ENCODE measurements at regions not wholly inside any gene's neighbourhood (a gene's known extent, or its start where the extent isn't known, plus 50 kb on each side); places are given as distances from the start of the nearest gene placed in this dataset.

- Histone ChIP-seq H3K27ac (ENCODE audit: insufficient read depth in 1 of 2, low read depth in 1 of 2, low read length in 2 of 2, poor library complexity in 1 of 2, severe bottlenecking in 2 of 2) (no peak overlapping the region), H3K4me1 (ENCODE audit: control extremely low read depth in 1 of 4, control insufficient read depth in 4 of 4, insufficient read depth in 4 of 4, low read length in 3 of 4) (no peaks in the 10 kb centered on the region), H3K4me3 (ENCODE audit: control insufficient read depth in 1 of 7, extremely low read depth in 1 of 7, insufficient read depth in 4 of 7, low read depth in 2 of 7, low read length in 6 of 7) (no peak overlapping the region), H3K27me3 (replicated peaks in 2 of 5; ENCODE audit: control insufficient read depth in 4 of 5, insufficient read depth in 5 of 5, low read length in 4 of 5) (no peaks in the 10 kb centered on the region), H3K36me3 (ENCODE audit: control insufficient read depth in 4 of 4, insufficient read depth in 4 of 4, low read length in 3 of 4) (no peaks in the 10 kb centered on the region), H3K9me3 (ENCODE audit: control extremely low read depth in 1 of 5, control insufficient read depth in 4 of 5, insufficient read depth in 2 of 5, low read depth in 1 of 5, low read length in 4 of 5) (no peaks in the 10 kb centered on the region)
- DNase-seq: no peak
- ChIA-PET CTCF (no interaction called here), POLR2A (no interaction called here)
- 100% methylated on average over 2 of the region's 4 CpGs for WGBS (ENCODE audit: insufficient coverage)
Observed at GRCh38 chr5:8895062-8895461, 650.8 kb downstream of the SEMA5A start.

- Histone ChIP-seq H3K36me3 (ENCODE audit: control insufficient read depth in 4 of 4, insufficient read depth in 4 of 4, low read length in 3 of 4) (no peaks in the 10 kb centered on the region), H3K9me3 (ENCODE audit: control extremely low read depth in 1 of 5, control insufficient read depth in 4 of 5, insufficient read depth in 2 of 5, low read depth in 1 of 5, low read length in 4 of 5) (no peaks in the 10 kb centered on the region), H3K27ac (ENCODE audit: insufficient read depth in 1 of 2, low read depth in 1 of 2, low read length in 2 of 2, poor library complexity in 1 of 2, severe bottlenecking in 2 of 2) (no peak overlapping the region), H3K4me1 (ENCODE audit: control extremely low read depth in 1 of 4, control insufficient read depth in 4 of 4, insufficient read depth in 4 of 4, low read length in 3 of 4) (no peaks in the 10 kb centered on the region), H3K27me3 (replicated peaks in 2 of 5; ENCODE audit: control insufficient read depth in 4 of 5, insufficient read depth in 5 of 5, low read length in 4 of 5) (no peaks in the 10 kb centered on the region), H3K4me3 (ENCODE audit: control insufficient read depth in 1 of 7, extremely low read depth in 1 of 7, insufficient read depth in 4 of 7, low read depth in 2 of 7, low read length in 6 of 7) (no peak overlapping the region)
- ChIA-PET POLR2A (no interaction called here), CTCF (no interaction called here)
- no CpG with 5 or more reads among the region's 1 CpG for WGBS (ENCODE audit: insufficient coverage)
- no peak for DNase-seq
Observed at GRCh38 chr5:8895599-8895998, 650.3 kb downstream of the SEMA5A start.

GRCh38 chr5:8897316-8897715 is 648.6 kb downstream of the SEMA5A start:
- no peak overlapping the region for H3K4me3 ChIP-seq (ENCODE audit: control insufficient read depth in 1 of 7, extremely low read depth in 1 of 7, insufficient read depth in 4 of 7, low read depth in 2 of 7, low read length in 6 of 7)
- no peaks in the 10 kb centered on the region for H3K9me3 ChIP-seq (ENCODE audit: control extremely low read depth in 1 of 5, control insufficient read depth in 4 of 5, insufficient read depth in 2 of 5, low read depth in 1 of 5, low read length in 4 of 5)
- H3K27me3 ChIP-seq (replicated peaks in 2 of 5; ENCODE audit: control insufficient read depth in 4 of 5, insufficient read depth in 5 of 5, low read length in 4 of 5): no peaks in the 10 kb centered on the region
- CTCF ChIA-PET: no interaction called here
- H3K36me3 ChIP-seq (ENCODE audit: control insufficient read depth in 4 of 4, insufficient read depth in 4 of 4, low read length in 3 of 4): no peaks in the 10 kb centered on the region
- no peaks in the 10 kb centered on the region for H3K4me1 ChIP-seq (ENCODE audit: control extremely low read depth in 1 of 4, control insufficient read depth in 4 of 4, insufficient read depth in 4 of 4, low read length in 3 of 4)
- H3K27ac ChIP-seq (ENCODE audit: insufficient read depth in 1 of 2, low read depth in 1 of 2, low read length in 2 of 2, poor library complexity in 1 of 2, severe bottlenecking in 2 of 2): no peak overlapping the region
- POLR2A ChIA-PET: no interaction called here
- WGBS (ENCODE audit: insufficient coverage): 98% methylated on average over 4 of the region's 5 CpGs
- no peak for DNase-seq

GRCh38 chr5:8905021-8905420 is 640.9 kb downstream of the SEMA5A start:
- Histone ChIP-seq H3K4me3 (ENCODE audit: control insufficient read depth in 1 of 7, extremely low read depth in 1 of 7, insufficient read depth in 4 of 7, low read depth in 2 of 7, low read length in 6 of 7) (no peak overlapping the region), H3K4me1 (ENCODE audit: control extremely low read depth in 1 of 4, control insufficient read depth in 4 of 4, insufficient read depth in 4 of 4, low read length in 3 of 4) (no peaks in the 10 kb centered on the region), H3K27me3 (replicated peaks in 2 of 5; ENCODE audit: control insufficient read depth in 4 of 5, insufficient read depth in 5 of 5, low read length in 4 of 5) (no peaks in the 10 kb centered on the region), H3K36me3 (ENCODE audit: control insufficient read depth in 4 of 4, insufficient read depth in 4 of 4, low read length in 3 of 4) (no peaks in the 10 kb centered on the region), H3K27ac (ENCODE audit: insufficient read depth in 1 of 2, low read depth in 1 of 2, low read length in 2 of 2, poor library complexity in 1 of 2, severe bottlenecking in 2 of 2) (no peak overlapping the region), H3K9me3 (ENCODE audit: control extremely low read depth in 1 of 5, control insufficient read depth in 4 of 5, insufficient read depth in 2 of 5, low read depth in 1 of 5, low read length in 4 of 5) (no peaks in the 10 kb centered on the region)
- CTCF ChIA-PET: no interaction called here
- no peak for DNase-seq
- POLR2A ChIA-PET: no interaction called here
- WGBS (ENCODE audit: insufficient coverage): no CpG with 5 or more reads among the region's 2 CpGs

GRCh38 chr5:8906303-8906967 is 639.4 kb downstream of the SEMA5A start:
- no peak overlapping the region for H3K27ac ChIP-seq (ENCODE audit: insufficient read depth in 1 of 2, low read depth in 1 of 2, low read length in 2 of 2, poor library complexity in 1 of 2, severe bottlenecking in 2 of 2)

GRCh38 chr5:8907168-8907868 is 638.6 kb downstream of the SEMA5A start:
- WGBS (ENCODE audit: insufficient coverage): 80% methylated on average over 2 of the region's 8 CpGs
- ChIA-PET CTCF (no interaction called here), POLR2A (interaction anchor here (1.1 kb wide), 1 partner anchor 10 kb away, joined by 3 read pairs; no protein-coding TSS in a partner anchor)
- H3K4me3 ChIP-seq (ENCODE audit: control insufficient read depth in 1 of 7, extremely low read depth in 1 of 7, insufficient read depth in 4 of 7, low read depth in 2 of 7, low read length in 6 of 7): no peak overlapping the region
- no peaks in the 10 kb centered on the region for H3K9me3 ChIP-seq (ENCODE audit: control extremely low read depth in 1 of 5, control insufficient read depth in 4 of 5, insufficient read depth in 2 of 5, low read depth in 1 of 5, low read length in 4 of 5)
- H3K36me3 ChIP-seq (ENCODE audit: control insufficient read depth in 4 of 4, insufficient read depth in 4 of 4, low read length in 3 of 4): no peaks in the 10 kb centered on the region
- H3K27me3 ChIP-seq (replicated peaks in 2 of 5; ENCODE audit: control insufficient read depth in 4 of 5, insufficient read depth in 5 of 5, low read length in 4 of 5): no peaks in the 10 kb centered on the region
- H3K4me1 ChIP-seq (ENCODE audit: control extremely low read depth in 1 of 4, control insufficient read depth in 4 of 4, insufficient read depth in 4 of 4, low read length in 3 of 4): no peaks in the 10 kb centered on the region
- no peak overlapping the region for H3K27ac ChIP-seq (ENCODE audit: insufficient read depth in 1 of 2, low read depth in 1 of 2, low read length in 2 of 2, poor library complexity in 1 of 2, severe bottlenecking in 2 of 2)
- no peak for DNase-seq

More at GRCh38 chr5:8906303-8906967, 639.4 kb downstream of the SEMA5A start:
- H3K4me1 ChIP-seq (ENCODE audit: control extremely low read depth in 1 of 4, control insufficient read depth in 4 of 4, insufficient read depth in 4 of 4, low read length in 3 of 4): no peaks in the 10 kb centered on the region
- no peaks in the 10 kb centered on the region for H3K9me3 ChIP-seq (ENCODE audit: control extremely low read depth in 1 of 5, control insufficient read depth in 4 of 5, insufficient read depth in 2 of 5, low read depth in 1 of 5, low read length in 4 of 5)
- CTCF ChIA-PET: no interaction called here
- no peaks in the 10 kb centered on the region for H3K27me3 ChIP-seq (replicated peaks in 2 of 5; ENCODE audit: control insufficient read depth in 4 of 5, insufficient read depth in 5 of 5, low read length in 4 of 5)
- no peaks in the 10 kb centered on the region for H3K36me3 ChIP-seq (ENCODE audit: control insufficient read depth in 4 of 4, insufficient read depth in 4 of 4, low read length in 3 of 4)
- no peak overlapping the region for H3K4me3 ChIP-seq (ENCODE audit: control insufficient read depth in 1 of 7, extremely low read depth in 1 of 7, insufficient read depth in 4 of 7, low read depth in 2 of 7, low read length in 6 of 7)
- DNase-seq: no peak
- POLR2A ChIA-PET: no interaction called here
- WGBS (ENCODE audit: insufficient coverage): 92% methylated on average over 9 of the region's 12 CpGs

GRCh38 chr5:8908055-8908683 is 637.7 kb downstream of the SEMA5A start:
- H3K4me1 ChIP-seq (ENCODE audit: control extremely low read depth in 1 of 4, control insufficient read depth in 4 of 4, insufficient read depth in 4 of 4, low read length in 3 of 4): no peaks in the 10 kb centered on the region
- no peaks in the 10 kb centered on the region for H3K9me3 ChIP-seq (ENCODE audit: control extremely low read depth in 1 of 5, control insufficient read depth in 4 of 5, insufficient read depth in 2 of 5, low read depth in 1 of 5, low read length in 4 of 5)
- H3K36me3 ChIP-seq (ENCODE audit: control insufficient read depth in 4 of 4, insufficient read depth in 4 of 4, low read length in 3 of 4): no peaks in the 10 kb centered on the region
- no peak overlapping the region for H3K4me3 ChIP-seq (ENCODE audit: control insufficient read depth in 1 of 7, extremely low read depth in 1 of 7, insufficient read depth in 4 of 7, low read depth in 2 of 7, low read length in 6 of 7)
- H3K27ac ChIP-seq (ENCODE audit: insufficient read depth in 1 of 2, low read depth in 1 of 2, low read length in 2 of 2, poor library complexity in 1 of 2, severe bottlenecking in 2 of 2): no peak overlapping the region
- WGBS (ENCODE audit: insufficient coverage): 63% methylated on average over 7 of the region's 7 CpGs
- H3K27me3 ChIP-seq (replicated peaks in 2 of 5; ENCODE audit: control insufficient read depth in 4 of 5, insufficient read depth in 5 of 5, low read length in 4 of 5): no peaks in the 10 kb centered on the region
- ChIA-PET POLR2A (interaction anchor here (1.1 kb wide), 1 partner anchor 9 kb away, joined by 3 read pairs; no protein-coding TSS in a partner anchor), CTCF (interaction anchor here (1.0 kb wide), 1 partner anchor 67 kb away, joined by 3 read pairs; no protein-coding TSS in a partner anchor)
- DNase-seq: peak; percentile 11 to 52 (median 35)
